GM10248 (cell line): ENCODE measurements at regions not wholly inside any gene's neighbourhood (a gene's known extent, or its start where the extent isn't known, plus 50 kb on each side); places are given as distances from the start of the nearest gene placed in this dataset.

Experiments used
- CTCF ChIA-PET: fragments of 300-600 bp; sonication (Branson Sonifier 250); formaldehyde crosslinking; extraction: SDS; loops from one replicate; lab custom pipeline; 2021; ENCODE audit warnings: antibody characterized with exemption; lab: Yijun Ruan, JAX
- POLR2A ChIA-PET: fragments of 350-650 bp; sonication (Branson Sonifier 250); formaldehyde crosslinking; extraction: SDS; loops from one replicate; lab custom pipeline; 2020; ENCODE audit warnings: antibody characterized with exemption; lab: Yijun Ruan, JAX
- DNase-seq: peaks from one replicate; pipeline ENCODE4 v3.0.0; 2012; ENCODE audit errors: extremely low spot score
- CTCF ChIP-seq: IDR thresholded peaks from 2 replicates; pipeline ENCODE4 v1.5.1; 2012; ENCODE audit warnings: mild to moderate bottlenecking, low read depth; ENCODE audit errors: extremely low read depth, missing control alignments, control extremely low read depth

GRCh38 chr22:27153386-27153785, 496.0 kb downstream of the MIAT start:
- POLR2A ChIA-PET = no interaction called here
- DNase-seq = no peak
- TF ChIP-seq CTCF = no peak
- CTCF ChIA-PET = no interaction called here

GRCh38 chr22:27154717-27155116, 497.3 kb downstream of the MIAT start:
- CTCF ChIA-PET = no interaction called here
- TF ChIP-seq CTCF = no peak
- no peak for DNase-seq
- POLR2A ChIA-PET = no interaction called here

- ChIA-PET POLR2A (no interaction called here), CTCF (no interaction called here)
- TF ChIP-seq CTCF = no peak
- no peak for DNase-seq
Observed at GRCh38 chr22:27156821-27157489, 499.6 kb downstream of the MIAT start.

GRCh38 chr22:27157666-27158370, 500.4 kb downstream of the MIAT start:
- DNase-seq = no peak
- CTCF ChIA-PET = no interaction called here
- POLR2A ChIA-PET = no interaction called here
- no peak for TF ChIP-seq CTCF

- ChIA-PET POLR2A (no interaction called here), CTCF (no interaction called here)
- no peak for TF ChIP-seq CTCF
- no peak for DNase-seq
Observed at GRCh38 chr22:27159016-27159415, 501.6 kb downstream of the MIAT start.

- DNase-seq = no peak
- no peak for TF ChIP-seq CTCF
- ChIA-PET CTCF (no interaction called here), POLR2A (no interaction called here)
Observed at GRCh38 chr22:27159716-27160295, 502.4 kb downstream of the MIAT start.
